HAP-1 (cell line): ENCODE measurements at regions not wholly inside any gene's neighbourhood (a gene's known extent, or its start where the extent isn't known, plus 50 kb on each side); places are given as distances from the start of the nearest gene placed in this dataset.
"Not testable (repeated sequence)": the region's sequence is repeated elsewhere in the genome, so short reads cannot be mapped to it uniquely, and the experiment has no call there.

Source experiments
- DNase-seq, 2 experiments: peaks; one replicate each; pipeline ENCODE4 v3.0.0-alpha.2; 2016 to 2020; ENCODE audit warnings: low spot score in 2 of 2
- H3K27me3 ChIP-seq: fragments of 250-450 bp; sonication (Bioruptor Pico); 2 replicates; pipeline ENCODE4 v1.5.1; 2020; ENCODE audit warnings: low read depth, mild to moderate bottlenecking, moderate library complexity
- H3K36me3 ChIP-seq: fragments of 250-450 bp; sonication (Bioruptor Pico); replicated peaks from 2 replicates; pipeline ENCODE4 v1.5.1; 2020; ENCODE audit warnings: mild to moderate bottlenecking
- H3K4me1 ChIP-seq: fragments of 250-450 bp; sonication (Bioruptor Pico); 2 replicates; pipeline ENCODE4 v1.5.1; 2020; ENCODE audit warnings: mild to moderate bottlenecking
- H3K4me3 ChIP-seq: fragments of 250-450 bp; sonication (Bioruptor Pico); 2 replicates; pipeline ENCODE4 v1.5.1; 2020; ENCODE audit warnings: mild to moderate bottlenecking, moderate library complexity
- H3K9me3 ChIP-seq: fragments of 250-450 bp; sonication (Bioruptor Pico); 2 replicates; pipeline ENCODE4 v1.5.1; 2020; ENCODE audit warnings: mild to moderate bottlenecking, moderate library complexity
- in situ Hi-C: fragments of 300-500 bp; cut with MboI; formaldehyde crosslinking; loops from 3 replicates; pipeline ENCODE4 v1.14.3; 2020; ENCODE audit warnings: low sequenced_read_pairs, inconsistent platforms, mixed read lengths

- Histone ChIP-seq H3K4me3 (no peak overlapping the region), H3K27me3 (no peaks in the 10 kb centered on the region), H3K4me1 (no peaks in the 10 kb centered on the region), H3K9me3 (no peaks in the 10 kb centered on the region), H3K36me3 (no peaks in the 10 kb centered on the region)
- DNase-seq = no peak
- in situ Hi-C loops = no loop called here
Measured at GRCh38 chr6:86629123-86629522, 308.2 kb upstream of the HTR1E start.

GRCh38 chr6:86619428-86619827 is 317.9 kb upstream of the HTR1E start:
- Histone ChIP-seq H3K4me1 (no peaks in the 10 kb centered on the region), H3K36me3 (no peaks in the 10 kb centered on the region), H3K4me3 (no peak overlapping the region), H3K9me3 (no peaks in the 10 kb centered on the region), H3K27me3 (no peaks in the 10 kb centered on the region)
- DNase-seq = no peak
- in situ Hi-C loops = no loop called here

- Histone ChIP-seq H3K4me1 (no peaks in the 10 kb centered on the region), H3K4me3 (no peak overlapping the region), H3K27me3 (no peaks in the 10 kb centered on the region; the same call in 1 of the 2 replicates), H3K9me3 (no peaks in the 10 kb centered on the region), H3K36me3 (no peaks in the 10 kb centered on the region)
- in situ Hi-C loops = no loop called here
- DNase-seq = no peak
Measured at GRCh38 chr6:86615299-86615698, 322.0 kb upstream of the HTR1E start.

- in situ Hi-C loops = no loop called here
- no peak for DNase-seq
Measured at GRCh38 chr6:86609549-86610388, 327.6 kb upstream of the HTR1E start.

GRCh38 chr6:86603364-86603763 is 334.0 kb upstream of the HTR1E start:
- DNase-seq, H3K4me3 ChIP-seq, H3K9me3 ChIP-seq, H3K27me3 ChIP-seq, in situ Hi-C loops, H3K36me3 ChIP-seq, H3K4me1 ChIP-seq: not testable (repeated sequence)

More at GRCh38 chr6:86609549-86610388, 327.6 kb upstream of the HTR1E start:
- Histone ChIP-seq H3K27me3 (no peaks in the 10 kb centered on the region; the same call in 1 of the 2 replicates), H3K36me3 (no peaks in the 10 kb centered on the region), H3K4me3 (no peak overlapping the region), H3K9me3 (no peaks in the 10 kb centered on the region), H3K4me1 (no peaks in the 10 kb centered on the region)

- DNase-seq, H3K27me3 ChIP-seq, H3K9me3 ChIP-seq, H3K4me3 ChIP-seq, H3K36me3 ChIP-seq, in situ Hi-C loops, H3K4me1 ChIP-seq: not testable (repeated sequence)
Measured at GRCh38 chr6:86602093-86602492, 335.2 kb upstream of the HTR1E start.

GRCh38 chr6:86598969-86599368 is 338.4 kb upstream of the HTR1E start:
- H3K9me3 ChIP-seq, H3K27me3 ChIP-seq, H3K36me3 ChIP-seq, H3K4me3 ChIP-seq, DNase-seq, H3K4me1 ChIP-seq, in situ Hi-C loops: not testable (repeated sequence)

GRCh38 chr6:86595641-86596040 is 341.7 kb upstream of the HTR1E start:
- Histone ChIP-seq H3K36me3 (no peaks in the 10 kb centered on the region), H3K27me3 (no peaks in the 10 kb centered on the region), H3K4me3 (no peak overlapping the region), H3K9me3 (no peaks in the 10 kb centered on the region), H3K4me1 (no peaks in the 10 kb centered on the region)
- in situ Hi-C loops = no loop called here
- DNase-seq = no peak

GRCh38 chr6:86586195-86586594 is 351.1 kb upstream of the HTR1E start:
- H3K4me1 ChIP-seq = no peaks in the 10 kb centered on the region
- in situ Hi-C loops = no loop called here
- H3K9me3 ChIP-seq = no peaks in the 10 kb centered on the region
- no peaks in the 10 kb centered on the region for H3K36me3 ChIP-seq
- H3K4me3 ChIP-seq = no peak overlapping the region
- DNase-seq = no peak
- no peaks in the 10 kb centered on the region for H3K27me3 ChIP-seq

GRCh38 chr6:86581833-86582232 is 355.5 kb upstream of the HTR1E start:
- Histone ChIP-seq H3K9me3 (no peaks in the 10 kb centered on the region), H3K27me3 (no peaks in the 10 kb centered on the region), H3K36me3 (no peaks in the 10 kb centered on the region), H3K4me1 (no peaks in the 10 kb centered on the region), H3K4me3 (no peak overlapping the region)
- in situ Hi-C loops = no loop called here
- DNase-seq = no peak

GRCh38 chr6:86563197-86563596 is 374.1 kb upstream of the HTR1E start:
- Histone ChIP-seq H3K4me3 (no peak overlapping the region), H3K9me3 (no peaks in the 10 kb centered on the region), H3K27me3 (no peaks in the 10 kb centered on the region), H3K4me1 (no peaks in the 10 kb centered on the region), H3K36me3 (no peaks in the 10 kb centered on the region)
- in situ Hi-C loops = no loop called here
- DNase-seq = no peak

GRCh38 chr6:86558318-86558717 is 379.0 kb upstream of the HTR1E start:
- H3K27me3 ChIP-seq = no peaks in the 10 kb centered on the region
- no peak overlapping the region for H3K4me3 ChIP-seq
- H3K9me3 ChIP-seq = no peaks in the 10 kb centered on the region
- H3K4me1 ChIP-seq = no peaks in the 10 kb centered on the region
- DNase-seq = no peak
- in situ Hi-C loops = no loop called here
- no peaks in the 10 kb centered on the region for H3K36me3 ChIP-seq

- in situ Hi-C loops = no loop called here
- no peak for DNase-seq
- Histone ChIP-seq H3K36me3 (no peaks in the 10 kb centered on the region), H3K9me3 (no peaks in the 10 kb centered on the region), H3K27me3 (no peaks in the 10 kb centered on the region), H3K4me1 (no peaks in the 10 kb centered on the region), H3K4me3 (no peak overlapping the region)
Measured at GRCh38 chr6:86537292-86537861, 400.0 kb upstream of the HTR1E start.

- Histone ChIP-seq H3K9me3 (no peaks in the 10 kb centered on the region), H3K27me3 (no peaks in the 10 kb centered on the region), H3K36me3 (no peaks in the 10 kb centered on the region), H3K4me3 (no peak overlapping the region), H3K4me1 (no peaks in the 10 kb centered on the region)
- no peak for DNase-seq
- in situ Hi-C loops = no loop called here
Measured at GRCh38 chr6:86536121-86536520, 401.2 kb upstream of the HTR1E start.
